NCI-H69 (cell line): ENCODE measurements at regions not wholly inside any gene's neighbourhood (a gene's known extent, or its start where the extent isn't known, plus 50 kb on each side); places are given as distances from the start of the nearest gene placed in this dataset.
"Not testable (repeated sequence)": the region's sequence is repeated elsewhere in the genome, so short reads cannot be mapped to it uniquely, and the experiment has no call there.

Experiments used
- DNase-seq: peaks from one replicate; lab custom pipeline; 2025; lab: John Stamatoyannopoulos, UW

- DNase-seq, result no peak
These were observed 105.7 kb downstream of the RTP4 start for GRCh38 chr3:187473778-187474406.

DNA sequence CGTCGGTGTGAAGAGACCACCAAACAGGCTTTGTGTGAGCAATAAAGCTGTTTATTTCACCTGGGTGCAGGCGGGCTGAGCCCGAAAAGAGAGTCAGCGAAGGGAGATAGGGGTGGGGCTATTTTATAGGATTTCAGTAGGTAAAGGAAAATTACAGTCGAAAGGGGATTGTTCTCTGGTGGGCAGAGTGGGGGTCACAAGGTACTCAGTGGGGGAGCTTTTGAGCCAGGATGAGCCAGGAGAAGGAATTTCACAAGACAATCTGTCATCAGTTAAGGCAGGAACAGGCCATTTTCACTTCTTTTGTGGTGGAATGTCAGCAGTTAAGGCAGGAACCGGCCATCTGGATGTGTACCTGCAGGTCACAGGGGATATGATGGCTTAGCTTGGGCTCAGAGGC, 98.1 kb downstream of the RTP4 start:
- DNase-seq, result not testable (repeated sequence)

DNA sequence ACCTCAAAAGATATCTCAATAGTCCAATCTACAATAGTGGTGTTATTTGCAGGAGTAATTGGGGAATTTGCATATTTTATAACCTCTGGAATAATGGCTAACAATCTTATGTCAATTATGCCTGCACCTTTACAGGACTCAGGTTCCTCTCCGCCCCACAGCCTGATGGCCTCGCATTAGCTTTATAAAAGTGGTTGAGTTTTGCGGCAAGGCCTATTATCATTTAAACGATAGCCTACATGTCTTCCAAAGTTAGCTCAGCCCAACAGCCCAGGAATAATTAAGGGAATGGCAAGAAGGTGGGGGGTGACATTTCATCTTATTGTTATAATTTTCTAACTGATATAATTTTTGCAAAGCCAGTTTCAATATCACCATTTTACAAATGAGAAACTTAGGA, 97.3 kb downstream of the RTP4 start:
- no peak for DNase-seq

DNA sequence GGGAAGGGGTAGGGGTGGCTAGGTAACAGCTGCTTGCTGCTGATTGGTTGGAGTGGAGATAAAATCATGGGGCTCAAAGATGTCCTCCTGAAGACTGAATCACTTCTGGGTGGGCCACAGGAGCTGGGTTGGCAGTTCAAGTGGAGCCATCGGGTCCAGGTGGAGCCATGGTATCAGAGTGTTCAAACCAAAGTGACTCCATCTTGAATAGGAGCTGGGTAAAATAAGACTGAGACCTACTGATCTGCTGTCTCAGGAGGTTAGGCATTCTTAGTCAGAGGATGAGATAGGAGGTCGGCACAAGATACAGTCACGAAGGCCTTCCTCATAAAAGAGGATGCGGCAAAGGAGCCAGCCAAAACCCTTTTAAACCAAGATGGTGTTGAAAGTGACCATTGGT, 96.5 kb downstream of the RTP4 start:
- DNase-seq, result no peak

DNA sequence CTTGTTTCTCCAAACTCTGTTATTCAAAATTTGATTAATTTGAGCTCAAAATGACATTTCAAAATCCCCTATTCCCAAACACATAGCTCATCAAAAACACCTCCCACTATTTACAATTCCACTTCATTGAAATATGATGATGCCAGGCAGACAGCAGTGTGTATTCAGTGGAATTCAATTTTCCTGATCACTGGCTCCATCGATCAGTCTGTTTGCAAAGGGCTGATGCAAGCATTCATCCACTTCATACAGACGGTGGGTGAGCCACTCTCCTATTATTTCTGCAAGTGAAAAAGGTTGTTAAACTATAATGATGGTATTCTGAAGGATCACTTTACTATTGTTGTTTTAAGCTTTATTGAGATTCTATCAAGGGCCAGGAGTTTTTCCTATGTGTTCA, 90.7 kb downstream of the RTP4 start:
- DNase-seq, result no peak

DNA sequence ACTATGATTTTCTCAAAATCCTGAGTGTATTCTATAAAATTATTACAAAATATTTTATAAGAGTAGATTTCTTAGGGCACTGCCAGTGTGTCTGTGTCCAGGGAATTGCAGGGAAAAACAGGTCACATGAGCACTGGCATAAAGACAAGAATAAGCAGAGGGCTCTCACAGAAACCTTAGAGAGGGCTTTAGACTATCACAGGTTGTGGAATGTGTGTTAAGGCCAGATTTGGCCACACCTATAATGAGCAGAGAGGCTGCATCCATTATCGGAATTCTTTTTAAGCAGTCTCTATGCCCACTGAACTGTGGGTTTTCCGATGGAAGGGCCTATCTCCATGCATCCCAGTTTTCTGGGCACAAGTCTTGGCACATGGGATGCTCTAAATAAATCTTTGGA, 90.2 kb downstream of the RTP4 start:
- no peak for DNase-seq

DNA sequence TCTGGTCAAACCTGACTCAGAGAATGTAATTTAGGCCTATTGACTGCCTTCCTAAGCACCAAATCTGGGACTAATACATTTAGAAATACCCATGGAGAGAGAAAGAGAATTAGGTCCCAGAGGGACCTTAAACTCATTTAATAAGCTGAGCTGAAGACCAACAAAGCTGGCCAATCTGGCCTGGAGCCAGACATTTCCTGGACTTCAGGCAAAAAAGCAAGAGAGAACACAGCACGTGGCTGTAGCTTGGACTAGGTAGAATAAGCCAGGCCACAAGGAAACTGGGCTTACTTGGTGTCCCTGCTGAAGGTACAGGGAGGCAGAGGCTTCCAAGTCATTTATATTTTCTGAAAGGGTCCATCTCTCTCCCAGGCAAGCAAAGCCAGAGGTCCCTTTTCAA, 88.1 kb downstream of the RTP4 start:
- no peak for DNase-seq

- DNase-seq, result no peak
These were observed 86.1 kb downstream of the RTP4 start for GRCh38 chr3:187454085-187454815.

DNA sequence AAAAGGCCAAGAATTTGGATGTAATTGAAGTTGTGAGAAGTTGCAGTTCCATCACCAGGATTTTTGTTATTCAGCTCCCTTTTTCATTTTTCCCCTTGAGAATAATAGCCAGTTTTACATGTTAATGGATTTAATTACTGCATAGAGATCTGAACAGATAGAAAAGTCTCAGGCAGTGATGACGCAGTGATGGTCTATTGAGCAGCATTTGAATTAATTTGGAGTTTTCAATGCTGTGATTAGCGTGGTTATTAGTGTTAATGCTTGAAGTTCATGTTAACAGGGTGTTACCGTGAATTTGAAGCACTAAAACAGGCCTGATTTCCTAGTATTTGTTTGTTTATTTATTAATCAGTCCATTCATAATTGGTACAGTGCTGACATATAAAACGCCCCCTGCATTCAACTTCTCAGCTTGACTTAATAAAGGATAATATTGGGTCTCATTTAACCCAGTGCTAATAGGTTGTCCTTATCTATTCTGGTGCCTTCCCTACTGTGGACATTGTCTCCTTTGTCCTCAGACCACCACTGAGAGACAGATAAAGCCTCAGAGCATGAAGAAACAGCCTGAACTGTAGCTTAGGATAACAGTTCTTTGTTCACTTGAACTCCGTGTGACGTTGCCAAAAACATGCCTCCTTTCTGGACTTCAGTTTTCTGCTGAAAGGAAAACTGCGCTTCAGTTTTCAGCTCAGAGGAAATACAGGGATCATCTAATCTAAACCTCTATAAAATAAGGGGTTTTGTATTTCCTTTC, 82.4 kb downstream of the RTP4 start:
- DNase-seq, result no peak

DNA sequence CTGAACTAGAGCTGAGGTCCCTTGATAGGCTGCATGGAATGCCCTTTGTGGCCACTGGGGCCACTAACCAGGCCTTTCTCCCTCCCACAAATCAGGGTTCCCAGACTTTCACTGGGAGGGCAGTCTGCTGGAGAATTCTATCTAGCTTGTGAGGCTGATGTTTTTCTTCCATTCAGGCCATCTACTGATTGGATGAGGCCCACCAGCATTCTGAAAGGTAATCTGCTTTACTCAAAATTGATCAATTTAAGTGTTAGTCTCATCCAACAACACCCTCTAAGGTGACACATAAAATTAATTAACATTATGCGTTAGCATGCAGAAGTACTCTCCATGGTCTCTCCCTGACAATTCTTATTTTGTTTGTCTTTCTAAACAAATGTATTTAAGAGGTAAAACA, 80.5 kb downstream of the RTP4 start:
- no peak for DNase-seq

GRCh38 chr3:187447737-187448136, 79.6 kb downstream of the RTP4 start:
- no peak for DNase-seq

DNA sequence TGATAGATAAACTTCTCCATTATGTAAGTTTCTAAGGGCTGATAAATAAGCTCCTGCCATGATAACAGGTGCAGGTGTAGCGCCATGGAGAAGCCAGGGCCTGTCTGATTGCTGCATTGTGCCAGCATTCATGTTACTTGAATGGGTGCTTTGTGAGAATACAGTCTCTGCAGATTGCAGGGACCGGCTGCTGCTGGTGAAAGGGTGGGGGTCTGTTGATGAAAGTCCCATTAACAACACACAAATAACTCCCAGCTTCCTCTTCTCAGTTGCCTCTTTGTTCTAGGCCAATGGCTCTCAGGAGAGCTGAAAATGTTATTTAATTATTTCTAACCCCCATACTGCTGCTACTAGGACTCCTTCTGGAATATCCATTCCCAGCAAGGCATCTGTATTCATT, 77.2 kb downstream of the RTP4 start:
- DNase-seq, result no peak

GRCh38 chr3:187434524-187434923, 66.3 kb downstream of the RTP4 start:
- DNase-seq, result no peak

GRCh38 chr3:187430576-187430975, 62.4 kb downstream of the RTP4 start:
- no peak for DNase-seq
